GM21825 (cell line): ENCODE measurements at regions not wholly inside any gene's neighbourhood (a gene's known extent, or its start where the extent isn't known, plus 50 kb on each side); places are given as distances from the start of the nearest gene placed in this dataset.

Experiments used
- ATAC-seq: cut with Tn5 transposase; IDR thresholded peaks from one replicate; pipeline ENCODE4 v1.9.1; 2021; ENCODE audit warnings: mild to moderate bottlenecking, moderate library complexity; ENCODE audit not compliant: unreplicated experiment

DNA sequence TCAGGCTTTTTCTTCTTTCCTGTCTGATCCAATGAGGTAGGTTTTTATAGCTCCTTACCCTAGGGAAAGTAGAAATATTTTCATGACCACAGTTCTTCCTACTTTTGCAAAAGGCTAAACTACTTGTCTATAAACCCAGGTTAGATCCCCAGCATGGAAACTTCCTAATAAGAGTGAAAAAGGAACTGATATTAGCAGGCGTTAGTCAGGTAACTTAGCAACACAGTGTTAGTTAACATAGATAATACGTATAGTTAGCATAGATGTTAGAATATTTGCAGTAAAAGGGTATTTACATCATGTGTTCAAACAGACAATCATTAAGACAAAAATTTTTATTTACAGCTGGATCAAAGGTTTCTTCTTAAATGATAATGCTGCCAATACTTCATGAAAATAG lies 162.9 kb upstream of the DAB2 start:
- ATAC-seq: no peak

DNA sequence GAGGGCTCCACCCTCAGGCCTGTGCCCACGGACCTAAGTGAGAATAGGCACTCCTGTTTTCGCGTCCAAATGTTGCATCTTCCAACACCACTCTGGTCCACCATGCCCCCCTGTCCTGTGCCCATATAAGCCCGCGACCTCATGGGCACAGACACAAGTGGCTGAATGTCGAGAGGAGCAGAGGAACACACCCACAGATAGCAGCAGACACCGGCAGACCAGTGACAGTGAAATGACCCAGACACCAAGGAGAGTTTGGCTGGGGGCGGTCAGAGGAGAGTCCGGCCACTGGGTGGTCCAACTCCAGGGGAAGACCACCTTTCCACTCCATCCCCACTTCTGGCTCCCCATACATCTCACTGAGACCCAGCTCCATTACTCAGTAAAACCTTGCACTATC lies 161.4 kb upstream of the DAB2 start:
- no peak for ATAC-seq

DNA sequence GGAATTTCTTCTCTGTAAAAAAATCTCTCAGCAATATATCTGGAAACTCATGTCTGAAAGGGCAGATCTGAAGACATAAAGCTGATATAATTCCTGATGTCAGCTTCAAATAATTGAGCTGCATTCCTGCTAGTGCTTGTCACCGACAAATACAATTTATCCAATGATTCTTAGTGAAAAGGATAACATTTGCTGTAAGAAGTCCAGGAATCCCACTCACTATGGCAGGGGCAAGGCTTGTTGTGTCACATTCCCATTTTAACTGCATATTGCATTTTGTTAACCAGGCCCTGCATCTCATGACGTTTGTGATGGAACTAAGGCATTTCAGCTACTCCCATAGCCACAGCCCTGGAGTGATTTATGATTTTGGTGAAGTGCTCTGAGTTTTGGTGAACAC lies 160.1 kb upstream of the DAB2 start:
- no peak for ATAC-seq

DNA sequence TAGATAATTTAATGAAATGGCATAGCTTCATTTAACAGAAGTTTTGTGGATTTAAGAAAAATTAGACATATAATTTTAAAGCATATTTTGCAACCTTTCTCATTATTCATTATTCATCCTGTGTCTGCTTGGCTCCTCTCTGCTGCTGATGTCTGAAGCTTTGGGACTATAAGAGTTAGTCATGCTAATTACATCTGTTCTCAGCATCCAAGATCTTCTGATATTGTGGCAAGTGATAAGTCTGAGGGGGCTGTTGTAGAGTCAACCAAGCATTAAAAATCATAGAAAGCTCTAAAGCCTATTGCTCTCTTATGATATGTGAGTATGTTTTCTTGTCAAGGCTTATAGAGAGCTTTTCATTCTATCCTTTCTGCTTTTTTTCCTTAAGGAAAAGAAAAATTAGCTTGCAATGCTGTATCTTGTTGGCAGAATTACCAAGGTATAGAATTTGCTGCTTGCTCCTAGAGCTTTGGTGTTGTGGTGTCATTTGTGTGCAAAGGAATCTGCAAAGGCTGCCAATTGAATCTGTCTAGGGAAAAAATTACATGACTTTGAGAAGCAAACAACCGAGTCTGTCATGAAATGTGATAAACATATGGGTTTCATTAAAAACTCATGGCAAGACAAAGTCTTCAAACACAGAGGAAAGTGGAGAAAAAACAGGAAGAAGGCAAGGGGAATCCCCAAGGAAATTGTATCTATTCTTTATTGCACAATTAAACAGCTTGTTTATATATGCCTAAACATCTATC lies 156.1 kb upstream of the DAB2 start:
- no peak for ATAC-seq

DNA sequence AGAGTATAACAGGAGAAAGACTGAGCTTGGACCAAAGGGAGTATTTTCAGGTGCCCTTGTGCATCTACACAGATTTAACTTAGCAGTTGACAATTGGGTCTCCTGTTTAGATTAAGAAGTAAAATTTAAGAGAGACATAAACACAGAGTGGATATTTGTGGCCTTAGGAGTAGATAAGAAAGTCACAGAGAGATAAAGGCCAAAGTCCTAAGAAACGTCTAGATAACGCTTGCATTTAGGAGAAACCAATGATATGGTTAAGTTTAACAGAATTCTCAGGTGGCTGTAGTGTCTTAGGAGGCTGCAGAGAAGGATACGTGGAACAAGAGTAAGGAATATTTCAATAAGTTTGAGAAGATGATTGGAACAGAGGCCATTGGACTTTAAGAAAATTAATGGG lies 155.0 kb upstream of the DAB2 start:
- ATAC-seq: no peak

DNA sequence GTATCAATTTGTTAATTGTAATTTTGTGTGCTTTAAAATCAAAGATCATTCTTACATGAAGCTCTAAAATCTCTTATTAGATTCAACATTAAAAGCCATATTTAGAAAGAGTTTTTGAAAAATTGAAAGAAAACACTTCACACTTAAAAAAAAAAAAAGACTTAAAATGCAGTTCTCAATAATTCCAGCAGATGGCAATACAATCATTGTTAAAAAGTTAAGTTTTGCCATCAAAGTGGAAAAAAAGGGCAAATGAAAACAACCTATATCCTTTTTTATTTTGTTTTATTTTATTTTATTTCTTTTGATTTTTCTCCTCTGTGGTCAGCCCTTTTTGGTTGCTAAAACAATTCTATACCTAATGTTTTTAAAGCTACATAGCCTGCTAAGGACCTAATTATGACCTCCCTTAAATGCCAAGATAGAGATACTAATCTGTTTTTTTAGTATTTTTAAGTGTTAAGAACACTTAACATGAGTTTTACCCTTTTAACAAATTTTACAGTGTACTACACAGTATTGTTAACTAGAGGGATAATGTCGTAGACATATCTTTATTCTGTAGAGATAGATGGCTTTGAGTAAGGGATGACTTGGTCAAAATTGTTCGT lies 154.2 kb upstream of the DAB2 start:
- no peak for ATAC-seq

DNA sequence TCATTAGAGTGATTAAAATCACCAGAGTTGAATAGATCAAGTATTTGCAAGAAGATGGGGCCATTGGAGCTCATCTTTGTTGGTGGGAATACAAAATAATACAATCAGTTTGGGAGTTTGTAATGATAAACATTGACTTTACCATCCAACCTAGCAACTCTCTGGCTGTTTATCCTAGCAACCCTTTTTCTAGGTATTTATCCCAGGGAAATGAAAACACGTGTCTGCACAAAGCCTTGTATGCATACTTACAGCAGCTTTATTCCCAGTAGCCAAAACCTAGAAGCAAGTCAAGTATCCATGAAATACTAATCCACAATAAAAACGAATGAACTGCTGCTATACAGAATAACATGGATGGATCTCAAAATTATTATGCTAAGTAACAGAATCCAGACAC lies 152.7 kb upstream of the DAB2 start:
- no peak for ATAC-seq

DNA sequence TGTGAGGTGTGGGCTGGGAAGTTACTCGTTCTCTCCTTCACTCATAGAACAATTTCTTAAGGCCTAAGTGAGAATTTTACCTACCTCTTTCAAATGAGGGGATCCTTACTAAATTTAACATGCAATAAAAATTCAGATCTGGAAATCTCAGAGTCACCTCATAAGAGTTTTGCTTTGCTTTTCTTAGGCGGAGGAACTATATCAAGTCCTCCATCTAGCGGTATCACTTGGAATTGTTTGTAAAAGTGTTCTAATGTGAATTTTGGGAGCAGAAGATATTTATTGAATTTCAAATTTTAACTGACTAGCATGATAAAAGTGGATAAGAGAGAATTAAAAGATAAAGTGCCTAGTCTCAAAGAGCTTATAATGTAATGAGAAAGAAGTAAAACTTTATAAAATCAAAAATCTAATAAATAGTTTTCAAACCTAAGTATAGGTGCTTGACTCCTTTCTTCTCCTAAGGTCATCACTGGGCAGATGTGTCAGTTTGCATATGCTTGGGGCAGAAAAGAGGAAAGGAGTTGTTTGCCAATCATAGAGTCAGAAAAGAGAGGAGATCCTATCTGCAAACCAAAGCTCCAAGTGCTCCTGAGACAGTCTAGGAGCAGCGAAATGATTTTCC lies 145.7 kb upstream of the DAB2 start:
- no peak for ATAC-seq

DNA sequence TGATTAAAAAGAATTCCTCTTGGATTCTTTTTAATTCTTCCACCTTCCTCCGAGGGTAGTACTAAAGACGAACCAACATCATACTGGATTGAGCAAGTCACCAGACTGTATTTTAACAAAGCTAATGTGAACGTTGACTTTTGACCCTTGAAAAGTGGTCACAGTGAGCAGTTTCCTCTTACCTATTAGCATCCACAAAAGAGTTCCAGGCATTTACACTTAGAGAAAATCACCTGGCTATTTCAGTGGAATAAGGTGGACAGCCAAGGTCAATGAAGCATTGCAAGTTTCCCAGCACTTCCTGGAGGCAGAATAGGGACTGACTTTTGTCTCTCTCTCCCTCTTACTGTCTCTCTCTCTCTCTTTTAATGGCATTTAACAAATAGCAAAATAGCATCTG lies 145.1 kb upstream of the DAB2 start:
- ATAC-seq: no peak

DNA sequence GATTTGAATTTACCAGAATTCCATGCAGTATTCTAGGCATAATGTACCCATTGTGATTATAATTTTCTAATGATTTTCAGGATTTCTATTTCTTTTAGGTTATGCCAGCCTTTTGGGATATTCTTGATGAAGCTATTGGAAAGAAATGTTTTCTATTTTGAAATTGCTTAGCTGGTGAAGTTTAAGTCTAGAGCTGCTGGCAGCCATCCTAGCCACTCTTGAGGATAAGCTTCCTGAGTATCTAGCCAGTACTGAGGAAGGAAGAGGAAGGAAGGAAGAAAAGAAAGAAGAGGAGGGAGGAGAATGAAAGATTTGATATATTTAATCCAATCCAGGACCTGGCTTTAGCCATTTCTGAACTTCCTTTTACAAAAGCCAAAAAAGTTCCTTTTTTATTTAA lies 142.1 kb upstream of the DAB2 start:
- ATAC-seq: no peak

DNA sequence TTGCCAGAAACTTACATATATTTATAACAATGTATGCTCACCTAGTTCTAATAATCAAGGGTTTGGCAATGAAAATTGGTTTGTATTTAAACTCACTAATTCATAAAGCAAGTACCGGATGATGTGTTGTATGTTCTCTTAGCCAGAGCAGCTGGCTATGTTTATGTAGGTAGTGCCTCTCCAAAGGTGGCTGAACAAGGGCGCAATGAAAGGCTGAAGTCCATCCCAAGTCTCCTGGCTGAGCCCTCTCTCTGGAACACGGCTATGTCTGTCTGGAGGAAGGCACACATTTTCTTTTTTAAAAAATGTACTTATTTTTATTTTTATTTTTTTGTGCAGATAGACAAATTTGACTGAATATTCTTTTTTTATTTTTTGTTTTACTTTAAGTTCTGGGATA lies 141.2 kb upstream of the DAB2 start:
- ATAC-seq: no peak

DNA sequence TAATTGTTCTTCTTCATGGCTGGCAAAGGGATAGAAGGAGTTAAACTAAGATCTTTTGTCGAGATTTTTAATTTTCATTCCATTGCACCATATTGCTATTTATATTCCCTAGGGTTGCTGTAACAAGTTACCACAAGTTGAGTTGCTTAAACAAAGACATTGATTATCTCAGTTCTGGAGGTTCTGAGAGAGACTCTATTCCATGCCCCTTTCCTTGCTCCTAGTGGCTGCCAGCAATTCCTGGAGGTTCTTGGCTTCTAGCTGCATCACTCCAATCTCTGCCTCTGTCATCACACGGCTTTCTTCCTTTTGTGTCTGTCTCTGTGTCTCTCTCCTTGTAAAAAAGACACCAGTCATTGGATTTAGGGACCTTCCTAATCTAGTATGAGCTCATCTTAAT lies 136.6 kb upstream of the DAB2 start:
- no peak for ATAC-seq

DNA sequence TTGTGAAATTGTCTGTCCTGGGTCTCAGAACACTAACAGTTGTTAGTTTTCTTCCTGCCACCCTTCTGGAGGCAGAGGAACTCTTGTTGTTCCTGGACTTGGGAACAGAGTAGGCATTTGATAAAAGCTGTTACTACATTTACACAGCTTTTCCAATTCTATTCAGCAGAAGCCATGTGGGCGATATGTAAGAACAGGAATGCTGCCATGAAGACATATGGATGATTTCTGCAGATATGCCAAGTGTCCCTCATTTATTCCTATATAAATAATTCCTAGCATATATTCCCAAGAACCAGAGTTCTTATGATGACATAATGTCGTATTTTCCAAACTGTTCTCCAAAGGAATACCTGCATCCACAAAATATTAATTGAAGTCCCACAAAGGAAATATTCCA lies 135.9 kb upstream of the DAB2 start:
- ATAC-seq: no peak

DNA sequence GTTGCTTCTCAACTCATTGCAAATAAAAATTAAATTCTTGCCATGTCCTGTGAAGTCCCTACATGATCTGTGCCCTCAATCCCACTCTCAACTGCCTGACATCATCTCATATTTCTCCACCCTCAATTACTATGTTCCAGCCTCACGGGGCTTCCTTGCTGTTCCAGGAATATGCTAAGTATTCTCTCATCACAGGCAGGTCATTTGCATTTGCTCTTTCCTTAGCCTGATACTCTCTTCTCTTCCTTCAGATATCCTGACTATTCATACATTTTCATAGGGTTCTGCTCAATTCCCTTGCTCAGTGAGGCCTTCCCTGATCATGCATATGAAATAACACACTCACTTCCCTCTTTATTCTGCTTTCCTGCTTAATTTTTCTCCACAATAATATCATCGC lies 135.1 kb upstream of the DAB2 start:
- no peak for ATAC-seq

DNA sequence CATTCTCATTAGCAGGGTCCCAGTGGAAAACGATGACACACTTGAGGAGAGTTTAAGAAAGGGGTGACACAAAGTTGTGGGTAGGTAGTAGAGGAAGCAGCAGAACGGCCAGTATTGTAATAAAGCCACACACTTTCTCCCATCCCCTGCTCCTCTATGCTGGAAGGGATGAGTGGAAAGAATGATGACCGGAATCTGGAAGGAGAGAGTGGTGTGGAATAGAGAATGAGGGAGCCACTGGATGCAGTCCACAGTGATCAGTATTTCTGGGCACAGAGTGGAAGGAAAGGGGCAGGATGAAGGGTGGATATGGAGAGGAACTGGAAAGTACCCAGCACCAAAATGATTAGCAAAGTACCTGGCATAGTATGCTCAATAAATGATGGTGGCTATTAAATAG lies 133.8 kb upstream of the DAB2 start:
- no peak for ATAC-seq

DNA sequence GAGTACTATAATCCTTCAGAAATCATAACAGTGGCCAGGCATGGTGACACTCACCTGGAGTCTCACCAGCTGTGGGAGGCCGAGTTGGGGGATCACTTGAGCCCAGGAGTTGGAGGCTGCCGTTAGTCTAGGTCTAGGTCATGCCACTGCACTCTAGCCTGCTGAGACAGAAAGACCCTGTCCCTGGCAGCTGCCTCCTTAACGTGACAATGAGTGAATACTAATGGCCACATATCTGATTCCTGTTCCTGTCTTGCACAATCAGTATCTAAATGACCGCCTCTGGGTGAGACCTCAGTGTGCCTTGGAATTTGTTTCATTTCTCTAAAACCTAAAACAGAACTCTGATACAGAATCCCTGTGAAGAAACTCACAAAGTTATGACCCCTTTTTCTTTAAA lies 131.0 kb upstream of the DAB2 start:
- ATAC-seq: no peak

DNA sequence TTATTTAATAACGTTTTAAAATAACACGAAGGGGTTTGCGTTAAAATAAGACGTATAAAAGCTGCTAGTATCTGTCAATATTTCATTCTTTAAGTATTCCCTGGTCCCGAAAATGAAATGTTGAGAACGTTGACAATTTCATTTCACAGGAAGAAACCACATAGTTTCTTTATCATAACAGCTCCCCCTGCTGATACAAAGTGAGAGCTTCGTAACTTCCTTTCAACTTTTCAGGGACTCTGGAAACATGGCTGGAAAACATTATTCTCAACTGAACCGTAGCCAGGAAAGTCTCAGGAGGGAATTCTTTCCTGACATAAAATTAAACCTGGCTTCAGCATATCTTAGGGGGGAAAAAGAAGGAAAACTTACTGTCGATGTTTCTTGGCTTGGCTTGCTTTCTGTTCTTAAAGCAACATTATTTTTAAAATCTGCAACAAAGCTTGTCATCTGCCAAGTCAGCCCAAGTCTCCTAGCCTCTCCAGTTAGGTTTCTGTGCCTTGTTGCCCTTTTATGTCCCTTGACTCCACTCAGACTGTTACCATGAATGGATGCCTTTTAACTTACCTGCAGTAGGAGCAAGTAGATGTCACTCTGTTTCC lies 122.9 kb upstream of the DAB2 start:
- no peak for ATAC-seq

DNA sequence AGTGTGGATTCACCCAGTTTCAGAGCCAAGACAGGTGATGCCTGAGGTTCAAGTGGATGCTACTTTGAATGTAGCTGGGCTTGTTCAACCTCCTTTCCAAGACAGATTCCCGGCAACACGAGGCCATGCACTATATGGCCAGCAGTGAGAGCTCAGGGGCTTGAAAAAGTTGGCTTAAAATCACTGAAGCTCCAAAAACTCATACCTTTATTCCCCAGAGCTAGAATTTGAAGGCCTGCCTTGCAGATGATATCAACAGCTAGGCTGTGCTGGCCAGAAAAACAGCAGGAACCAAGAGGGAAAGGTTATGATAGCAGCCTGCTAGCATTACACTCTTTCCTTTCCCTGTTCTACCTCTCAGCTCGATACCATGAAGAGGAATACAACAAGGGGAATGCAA lies 120.2 kb upstream of the DAB2 start:
- no peak for ATAC-seq

DNA sequence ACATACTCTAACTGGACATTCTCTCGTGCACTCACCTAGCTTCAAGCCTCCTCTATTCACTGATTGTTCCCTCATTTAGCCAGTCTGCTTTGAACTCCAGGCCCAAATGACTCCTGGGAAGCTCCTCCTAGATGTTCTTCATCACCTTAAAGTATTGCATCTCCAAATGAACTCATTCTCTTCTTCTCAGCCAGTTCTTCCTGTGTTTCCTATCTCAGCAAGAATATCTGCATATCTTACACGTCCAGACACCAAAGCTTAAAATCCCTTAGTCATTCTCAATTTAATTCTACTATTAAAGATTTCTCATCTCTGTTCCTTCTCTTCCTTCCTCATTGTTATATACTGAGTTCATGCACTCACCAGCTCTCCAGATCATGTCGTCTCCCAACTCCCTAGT lies 118.6 kb upstream of the DAB2 start:
- ATAC-seq: no peak

DNA sequence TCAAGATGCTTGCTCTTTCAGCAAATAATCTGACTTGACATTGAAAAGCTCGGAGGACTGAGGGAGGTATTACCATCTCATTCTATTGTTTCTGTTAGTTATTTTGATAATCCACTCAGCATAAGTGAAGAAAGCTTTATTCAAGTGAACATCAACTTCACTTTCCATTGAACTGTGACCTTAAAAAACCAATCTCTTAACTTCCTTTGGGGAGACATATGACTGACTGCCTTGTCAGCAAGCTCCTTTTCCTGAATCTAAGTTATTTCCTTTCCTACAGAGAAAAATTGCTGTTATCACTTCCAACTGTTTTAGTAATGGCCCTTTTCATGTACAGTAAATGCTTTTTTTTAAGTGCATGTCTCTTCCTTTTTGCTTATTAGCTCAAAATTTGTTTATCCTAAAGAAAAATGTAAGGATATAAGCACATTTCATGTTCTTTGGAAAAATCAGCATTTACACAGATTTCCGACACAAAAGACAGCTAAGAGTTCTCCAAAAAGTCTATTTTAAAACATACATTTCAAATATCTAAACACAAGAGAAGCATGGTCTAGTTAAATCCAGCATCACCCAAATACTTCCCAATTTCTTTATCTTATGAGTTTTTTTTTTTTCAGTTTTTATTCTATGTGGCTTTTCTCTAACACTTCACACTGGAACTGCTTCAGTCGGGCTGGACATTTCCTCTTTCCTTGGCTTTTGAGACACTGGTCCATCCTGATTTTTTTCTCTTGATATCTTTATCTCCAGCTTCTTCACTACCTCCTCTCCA lies 117.9 kb upstream of the DAB2 start:
- no peak for ATAC-seq

DNA sequence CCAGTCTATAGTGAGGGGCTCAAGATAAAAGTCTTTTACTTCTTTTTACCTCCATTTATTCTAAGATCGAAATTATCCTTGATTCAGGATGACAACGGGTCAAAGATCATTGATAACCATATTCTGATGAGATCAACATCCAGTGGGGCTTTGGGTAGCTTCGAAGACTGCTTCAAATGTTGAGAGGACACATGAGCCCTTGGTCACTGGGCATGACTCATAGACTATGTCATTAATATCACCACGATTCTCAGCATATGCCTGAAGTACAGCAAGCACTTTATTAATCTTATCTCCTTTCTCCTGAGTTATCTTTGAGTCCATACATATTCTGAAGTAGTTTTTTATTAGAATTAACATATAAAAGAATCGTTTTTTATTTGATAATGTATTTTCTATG lies 117.1 kb upstream of the DAB2 start:
- no peak for ATAC-seq
